Activated CD8-positive, alpha-beta T cell treated with anti-CD3 and anti-CD28 coated beads for 36 hours (primary cell): ENCODE measurements at regions not wholly inside any gene's neighbourhood (a gene's known extent, or its start where the extent isn't known, plus 50 kb on each side); places are given as distances from the start of the nearest gene placed in this dataset.

Experiments used
- ATAC-seq: fragments of 200-7000 bp; cut with Tn5 transposase; one replicate; pipeline ENCODE4 v1.10.0; 2021; ENCODE audit warnings: mild to moderate bottlenecking, moderate library complexity
- CTCF ChIA-PET: fragments of 350-600 bp; sonication (Branson Sonifier 250); formaldehyde crosslinking; loops from one replicate; lab custom pipeline; 2021; ENCODE audit warnings: antibody characterized with exemption; lab: Charles Lee
- POLR2A ChIA-PET: fragments of 350-600 bp; sonication (Branson Sonifier 250); formaldehyde crosslinking; loops from one replicate; lab custom pipeline; 2021; ENCODE audit warnings: antibody characterized with exemption; lab: Charles Lee
- DNase-seq: peaks from one replicate; pipeline ENCODE4 v3.0.0-alpha.2; 2020
- H3K27ac Mint-ChIP-seq: one replicate; pipeline ENCODE4 v1.8.0; 2021; ENCODE audit warnings: mild to moderate bottlenecking, mixed read lengths
- H3K27me3 Mint-ChIP-seq: one replicate; pipeline ENCODE4 v1.8.0; 2021; ENCODE audit warnings: mixed read lengths
- H3K36me3 Mint-ChIP-seq: one replicate; pipeline ENCODE4 v1.8.0; 2021; ENCODE audit warnings: low read depth, mixed read lengths
- H3K4me1 Mint-ChIP-seq: one replicate; pipeline ENCODE4 v1.8.0; 2021; ENCODE audit warnings: low read depth, mixed read lengths
- H3K4me3 Mint-ChIP-seq: one replicate; pipeline ENCODE4 v1.8.0; 2021; ENCODE audit warnings: mild to moderate bottlenecking, moderate library complexity, mixed read lengths
- H3K9me3 Mint-ChIP-seq: one replicate; pipeline ENCODE4 v1.8.0; 2021; ENCODE audit warnings: mixed read lengths
- CTCF ChIP-seq: fragments of 200-600 bp; IDR thresholded peaks from one replicate; pipeline ENCODE4 v1.8.0; 2022; ENCODE audit warnings: antibody characterized with exemption, mild to moderate bottlenecking
- intact Hi-C: fragments of 100-400 bp; cut with micrococcal nuclease; formaldehyde crosslinking; loops from one replicate; pipeline ENCODE4 v1.10.0; 2022

DNA sequence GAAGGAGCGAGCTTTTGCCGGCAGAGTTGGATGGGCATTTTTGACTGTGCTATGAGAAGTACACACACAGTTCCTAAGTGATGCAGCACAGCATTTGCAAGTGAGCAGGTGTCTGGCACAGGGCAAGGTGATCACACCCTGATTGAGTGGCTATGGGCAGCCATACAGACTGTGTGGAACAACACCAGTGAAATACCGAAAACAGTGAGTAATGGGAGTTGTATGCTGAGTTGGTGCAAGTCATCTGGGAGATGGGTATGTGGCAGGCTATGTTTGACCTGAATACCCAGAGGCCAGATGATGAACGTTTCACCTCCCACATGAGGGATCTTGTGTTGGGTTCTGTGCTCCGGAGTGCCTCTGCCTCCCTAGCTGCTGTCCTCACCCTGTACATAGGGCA is 53.5 kb upstream of the TIPARP start:
- ChIA-PET POLR2A (no interaction called here), CTCF (no interaction called here)
- Mint-ChIP-seq H3K4me1 (peaks cover 13% of the 10 kb centered on the region), H3K4me3 (no peak overlapping the region), H3K27ac (no peak overlapping the region), H3K9me3 (no peaks in the 10 kb centered on the region), H3K27me3 (no peaks in the 10 kb centered on the region), H3K36me3 (no peaks in the 10 kb centered on the region)
- no peak for TF ChIP-seq CTCF
- intact Hi-C loops, result no loop called here
- DNase-seq (no peak), ATAC-seq (no peak)

DNA sequence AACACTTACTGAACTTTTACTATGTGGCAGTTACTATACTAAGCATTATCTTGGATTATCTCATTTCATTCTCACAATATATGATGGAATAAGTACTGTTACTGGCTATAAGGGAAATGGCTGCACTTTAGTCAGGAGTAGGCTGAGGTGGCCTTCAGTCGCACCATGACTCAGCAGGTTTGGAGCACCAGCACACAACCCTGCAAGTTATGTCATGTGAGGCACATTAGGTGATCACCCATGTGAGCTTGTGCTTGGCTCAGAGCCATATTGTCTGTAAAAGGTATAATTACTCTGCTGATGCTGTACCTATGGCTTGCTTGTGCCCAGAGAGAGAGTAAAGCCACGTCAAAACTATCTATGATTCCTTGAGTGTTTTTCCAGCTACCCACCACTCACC is 54.1 kb upstream of the TIPARP start:
- no peaks in the 10 kb centered on the region for H3K27me3 Mint-ChIP-seq
- DNase-seq, result peak; percentile 13
- CTCF ChIA-PET, result no interaction called here
- H3K4me1 Mint-ChIP-seq, result peaks cover 18% of the 10 kb centered on the region
- intact Hi-C loops, result no loop called here
- H3K36me3 Mint-ChIP-seq, result no peaks in the 10 kb centered on the region
- no peaks in the 10 kb centered on the region for H3K9me3 Mint-ChIP-seq
- TF ChIP-seq CTCF, result no peak
- no peak overlapping the region for H3K27ac Mint-ChIP-seq
- no peak for ATAC-seq
- no peak overlapping the region for H3K4me3 Mint-ChIP-seq
- POLR2A ChIA-PET, result no interaction called here

DNA sequence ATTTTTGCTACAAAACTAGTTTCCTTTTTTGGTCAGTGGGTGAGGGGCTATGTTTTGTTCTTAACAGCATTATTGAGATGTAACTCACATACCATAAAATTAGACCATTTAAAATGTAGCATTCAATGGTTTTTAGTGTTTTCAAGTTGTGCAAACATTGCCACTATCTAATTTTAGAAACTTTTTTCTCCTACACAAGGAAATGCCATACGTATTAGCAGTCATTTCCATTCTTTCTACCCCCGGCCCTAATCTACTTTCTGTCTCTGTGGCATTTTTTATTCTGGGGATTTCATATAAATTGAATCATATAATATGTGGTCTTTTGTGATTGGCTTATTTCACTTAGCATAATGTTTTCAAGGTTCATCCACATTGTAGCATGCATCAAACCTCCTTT is 55.0 kb upstream of the TIPARP start:
- intact Hi-C loops, result loop anchor here (5.0 kb wide), 1 partner anchor 53 kb away; the partner anchor contains the start of gene TIPARP
- no peaks in the 10 kb centered on the region for H3K27me3 Mint-ChIP-seq
- H3K36me3 Mint-ChIP-seq, result no peaks in the 10 kb centered on the region
- no peak overlapping the region for H3K27ac Mint-ChIP-seq
- no peak for TF ChIP-seq CTCF
- CTCF ChIA-PET, result no interaction called here
- H3K4me3 Mint-ChIP-seq, result no peak overlapping the region
- ATAC-seq, result no peak
- peaks cover 23% of the 10 kb centered on the region for H3K4me1 Mint-ChIP-seq
- no peaks in the 10 kb centered on the region for H3K9me3 Mint-ChIP-seq
- POLR2A ChIA-PET, result no interaction called here
- DNase-seq, result no peak

DNA sequence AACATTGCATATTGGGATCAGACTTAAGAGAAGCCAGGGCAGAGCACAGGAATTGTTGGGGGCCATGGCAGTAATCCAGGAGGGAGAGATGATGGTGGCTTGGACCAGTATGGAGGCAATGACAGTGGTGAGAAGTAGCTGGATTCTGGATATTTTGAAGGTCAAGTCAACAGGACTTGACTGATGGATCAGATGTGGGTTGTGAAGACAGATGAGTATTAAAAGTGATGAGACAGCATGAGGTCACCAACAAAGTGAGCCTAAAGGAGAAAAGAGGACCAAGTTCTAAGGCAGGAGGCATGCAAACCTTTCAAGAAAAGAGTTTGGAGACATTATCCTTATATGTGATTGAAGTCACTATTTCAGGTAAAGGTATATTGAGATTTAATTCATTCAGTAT is 56.6 kb upstream of the TIPARP start:
- TF ChIP-seq CTCF, result no peak
- POLR2A ChIA-PET, result no interaction called here
- Mint-ChIP-seq H3K4me1 (peaks cover 23% of the 10 kb centered on the region), H3K9me3 (no peaks in the 10 kb centered on the region), H3K27ac (peak overlapping the region; percentile 47), H3K4me3 (no peak overlapping the region), H3K36me3 (no peaks in the 10 kb centered on the region), H3K27me3 (no peaks in the 10 kb centered on the region)
- ATAC-seq (no peak), DNase-seq (no peak)
- CTCF ChIA-PET, result interaction anchor here (1.4 kb wide), 1 partner anchor 464 kb away, joined by 3 read pairs; no protein-coding TSS in a partner anchor
- intact Hi-C loops, result loop anchor here (5.0 kb wide), 1 partner anchor 55 kb away; the partner anchor contains the start of gene TIPARP

DNA sequence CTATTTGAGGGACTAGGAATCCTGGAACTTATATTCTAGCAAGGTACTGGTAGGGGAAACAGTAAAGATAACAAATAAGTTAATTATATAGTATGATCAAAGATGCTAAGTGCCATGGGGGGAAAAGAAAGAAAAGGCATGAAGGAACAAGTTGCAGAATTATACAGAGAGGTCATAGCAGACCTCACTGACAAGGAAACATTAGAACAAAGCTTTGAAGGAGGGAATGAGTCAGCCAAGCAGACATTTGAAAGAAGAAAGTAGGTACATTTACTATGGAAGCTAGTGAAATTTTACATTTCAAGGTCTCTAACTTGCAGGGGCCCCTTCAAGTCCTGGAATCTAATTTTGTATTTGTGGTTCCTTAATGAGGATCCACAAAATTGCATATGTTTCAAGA is 57.2 kb upstream of the TIPARP start:
- Mint-ChIP-seq H3K4me1 (peaks cover 23% of the 10 kb centered on the region), H3K27ac (peak overlapping the region; percentile 47), H3K9me3 (no peaks in the 10 kb centered on the region), H3K4me3 (no peak overlapping the region), H3K27me3 (no peaks in the 10 kb centered on the region), H3K36me3 (no peaks in the 10 kb centered on the region)
- ATAC-seq, result peak; percentile 49
- no peak for DNase-seq
- TF ChIP-seq CTCF, result no peak
- ChIA-PET CTCF (no interaction called here), POLR2A (interaction anchor here (0.9 kb wide), 1 partner anchor 47 kb away, joined by 3 read pairs; no protein-coding TSS in a partner anchor)
- intact Hi-C loops, result loop anchor here (5.0 kb wide), 1 partner anchor 55 kb away; the partner anchor contains the start of gene TIPARP
